Skin of body (tissue), 1 donor: ENCODE measurements at regions not wholly inside any gene's neighbourhood (a gene's known extent, or its start where the extent isn't known, plus 50 kb on each side); places are given as distances from the start of the nearest gene placed in this dataset.
A peak's percentile ranks its signal among the peaks of the same experiment; 100 is the strongest.
"Not testable (repeated sequence)": the region's sequence is repeated elsewhere in the genome, so short reads cannot be mapped to it uniquely, and the experiment has no call there.

Experiments
- DNase-seq: peaks from one replicate; lab custom pipeline; 2025; lab: John Stamatoyannopoulos, UW

DNA sequence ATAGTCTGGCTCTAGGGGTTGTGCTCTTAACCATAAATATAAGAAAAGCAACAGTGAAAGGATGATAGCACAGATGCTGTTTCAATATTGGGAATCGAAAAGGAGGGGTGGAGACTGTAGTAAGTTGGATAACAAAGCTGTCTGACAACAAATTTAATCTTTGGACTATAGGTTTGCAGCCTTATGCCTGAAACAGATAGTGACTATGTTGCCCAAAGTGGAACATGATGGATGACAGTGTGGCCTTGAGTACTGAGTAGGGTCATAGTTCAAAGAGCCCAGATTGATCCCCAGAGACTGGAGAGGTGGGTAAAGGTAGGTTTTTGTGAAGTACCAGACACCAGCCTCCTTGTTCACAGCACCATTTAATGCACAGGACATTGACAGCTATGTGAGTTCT is 144.0 kb upstream of the PALMD start:
- no peak for DNase-seq

DNA sequence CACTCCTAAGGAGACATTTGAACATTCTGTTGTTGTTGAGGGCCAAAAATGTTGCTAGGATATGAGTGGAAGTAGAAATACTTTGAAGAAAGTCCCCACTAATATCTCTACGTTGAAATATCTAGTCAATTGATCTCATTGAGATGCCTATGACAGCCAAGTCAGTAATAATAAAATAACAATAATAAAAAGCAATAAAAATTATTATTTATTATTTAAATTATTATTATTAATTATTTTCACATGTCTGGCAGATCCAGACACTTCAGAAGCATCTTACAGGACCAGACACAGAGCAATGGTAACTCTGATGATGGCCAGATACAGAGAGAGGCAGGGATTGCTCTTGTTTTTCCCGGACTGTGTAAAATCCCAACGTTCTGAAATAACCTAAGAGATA is 143.5 kb upstream of the PALMD start:
- DNase-seq = no peak

DNA sequence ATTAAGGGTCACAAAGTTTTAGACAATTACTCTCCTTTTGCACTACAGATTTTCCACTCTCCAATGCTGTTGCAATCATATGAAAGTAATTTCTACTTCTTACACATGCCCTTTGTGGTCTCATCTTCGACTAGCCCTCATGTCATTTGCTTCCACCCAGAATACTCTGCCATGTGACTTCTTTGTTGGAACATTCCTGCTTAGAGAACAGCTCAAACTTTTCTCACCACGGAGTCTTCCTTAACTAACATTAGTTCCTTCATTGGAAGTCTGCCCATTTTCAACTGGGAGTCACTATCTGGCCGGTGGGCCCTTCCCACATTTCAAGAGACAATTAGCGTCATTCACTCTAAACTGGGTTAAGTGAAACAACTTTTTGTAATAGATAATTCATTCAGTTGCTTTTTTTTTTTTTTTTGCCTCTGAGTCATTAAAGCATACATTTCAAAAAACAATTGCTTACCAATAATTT is 142.6 kb upstream of the PALMD start:
- DNase-seq = peak; percentile 5

DNA sequence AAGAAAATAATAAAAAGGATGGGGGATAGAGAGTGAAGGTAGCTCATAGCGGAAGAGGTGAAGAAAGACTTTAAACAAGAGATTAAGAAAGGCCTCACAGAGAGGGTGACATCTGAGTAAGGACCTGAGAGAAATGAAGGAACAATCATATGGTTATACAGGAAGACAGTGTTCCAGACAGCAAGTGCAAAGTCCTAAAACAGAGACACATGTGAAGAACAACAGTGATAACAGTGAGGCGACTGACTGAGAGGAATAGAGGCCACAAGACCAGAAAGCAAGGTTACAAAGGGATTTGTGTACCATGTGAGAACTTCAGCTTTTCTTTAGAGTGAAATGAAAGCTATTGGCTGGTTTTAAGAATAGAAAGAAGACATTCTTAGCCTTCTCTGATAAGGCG is 141.6 kb upstream of the PALMD start:
- no peak for DNase-seq

DNA sequence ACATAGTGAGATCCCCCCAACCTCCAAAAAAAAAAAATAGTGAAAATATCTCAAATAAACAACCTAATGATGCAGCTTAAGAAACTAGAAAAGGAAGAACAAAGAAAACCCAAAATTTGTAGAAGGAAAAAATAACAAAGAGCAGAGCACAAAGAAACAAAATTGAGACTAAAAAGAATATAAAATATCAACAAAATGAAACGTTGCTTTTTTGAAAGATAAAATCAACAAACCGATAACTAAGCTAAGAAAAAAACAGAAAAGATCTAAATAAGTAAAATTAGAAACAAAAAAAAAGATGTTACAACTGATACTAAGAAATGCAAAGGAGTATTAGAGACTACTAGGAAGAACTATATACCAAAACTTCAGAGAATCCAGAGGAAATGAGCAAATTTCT is 139.3 kb upstream of the PALMD start:
- DNase-seq = no peak

DNA sequence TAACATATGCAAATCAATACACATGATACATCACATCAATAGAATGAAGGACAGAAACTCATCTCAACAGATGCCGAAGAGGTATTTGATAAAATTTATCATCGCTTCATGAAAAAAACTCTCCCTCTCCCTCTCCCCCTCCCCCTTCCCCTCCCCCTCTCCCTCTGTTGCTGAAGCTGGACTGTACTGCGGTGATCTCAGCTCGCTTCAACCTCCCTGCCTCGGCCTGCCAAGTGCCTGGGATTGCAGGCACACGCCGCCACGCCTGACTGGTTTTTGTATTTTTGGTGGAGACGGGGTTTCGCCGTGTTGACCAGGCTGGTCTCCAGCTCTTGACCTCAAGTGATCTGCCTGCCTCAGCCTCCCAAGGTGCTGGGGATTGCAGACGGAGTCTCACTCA is 138.5 kb upstream of the PALMD start:
- DNase-seq = not testable (repeated sequence)

DNA sequence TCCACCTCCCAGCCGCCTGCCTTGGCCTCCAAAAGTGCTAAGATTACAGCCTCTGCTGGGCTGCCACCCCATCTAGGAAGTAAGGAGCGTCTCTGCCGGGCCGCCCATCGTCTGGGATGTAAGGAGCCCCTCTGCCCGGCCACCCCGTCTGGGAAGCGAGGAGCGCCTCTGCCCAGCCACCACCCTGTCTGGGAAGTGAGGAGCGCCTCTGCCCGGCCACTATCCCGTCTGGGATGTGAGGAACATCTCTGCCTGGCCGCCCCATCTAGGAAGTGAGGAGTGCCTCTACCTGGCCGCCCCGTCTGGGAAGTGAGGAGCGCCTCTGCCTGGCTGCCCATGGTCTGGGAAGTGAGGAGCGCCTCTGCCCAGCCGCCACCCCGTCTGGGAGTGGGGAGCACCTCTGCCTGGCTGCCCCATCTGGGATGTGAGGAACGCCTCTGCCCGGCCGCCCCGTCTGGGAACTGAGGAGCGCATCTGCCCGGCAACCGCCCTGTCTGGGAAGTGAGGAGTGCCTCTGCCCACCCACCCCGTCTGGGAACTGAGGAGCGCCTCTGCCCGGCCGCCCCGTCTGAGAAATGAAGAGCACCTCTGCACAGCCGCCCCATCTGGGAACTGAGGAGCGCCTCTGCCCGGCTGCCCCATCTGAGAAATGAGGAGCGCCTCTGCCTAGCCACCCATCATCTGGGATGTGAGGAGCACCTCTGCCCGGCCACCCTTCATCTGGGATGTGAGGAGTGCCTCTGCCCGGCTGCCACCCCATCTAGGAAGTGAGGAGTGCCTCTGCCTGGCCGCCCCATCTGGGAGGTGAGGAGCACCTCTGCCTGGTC is 137.8 kb upstream of the PALMD start:
- no peak for DNase-seq

DNA sequence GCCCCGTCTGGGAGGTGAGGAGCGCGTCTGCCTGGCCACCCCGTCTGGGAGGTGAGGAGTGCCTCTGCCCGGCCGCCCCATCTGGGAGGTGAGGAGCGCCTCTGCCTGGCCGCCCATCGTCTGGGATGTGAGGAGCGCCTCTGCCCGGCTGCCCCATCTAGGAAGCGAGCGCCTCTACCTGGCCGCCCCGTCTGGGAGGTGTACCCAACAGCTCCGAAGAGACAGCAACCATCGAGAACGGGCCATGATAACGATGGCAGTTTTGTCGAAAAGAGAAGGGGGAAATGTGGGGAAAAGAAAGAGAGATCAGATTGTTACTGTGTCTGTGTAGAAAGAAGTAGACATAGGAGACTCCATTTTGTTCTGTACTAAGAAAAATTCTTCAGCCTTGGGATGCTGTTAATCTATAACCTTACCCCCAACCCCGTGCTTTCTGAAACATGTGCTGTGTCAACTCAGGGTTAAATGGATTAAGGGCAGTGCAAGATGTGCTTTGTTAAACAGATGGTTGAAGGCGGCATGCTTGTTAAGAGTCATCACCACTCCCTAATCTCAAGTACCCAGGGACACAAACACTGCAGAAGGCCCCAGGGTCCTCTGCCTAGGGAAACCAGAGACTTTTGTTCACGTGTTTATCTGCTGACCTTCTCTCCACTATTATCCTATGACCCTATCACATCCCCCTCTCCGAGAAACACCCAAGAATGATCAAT is 137.0 kb upstream of the PALMD start:
- DNase-seq = not testable (repeated sequence)

DNA sequence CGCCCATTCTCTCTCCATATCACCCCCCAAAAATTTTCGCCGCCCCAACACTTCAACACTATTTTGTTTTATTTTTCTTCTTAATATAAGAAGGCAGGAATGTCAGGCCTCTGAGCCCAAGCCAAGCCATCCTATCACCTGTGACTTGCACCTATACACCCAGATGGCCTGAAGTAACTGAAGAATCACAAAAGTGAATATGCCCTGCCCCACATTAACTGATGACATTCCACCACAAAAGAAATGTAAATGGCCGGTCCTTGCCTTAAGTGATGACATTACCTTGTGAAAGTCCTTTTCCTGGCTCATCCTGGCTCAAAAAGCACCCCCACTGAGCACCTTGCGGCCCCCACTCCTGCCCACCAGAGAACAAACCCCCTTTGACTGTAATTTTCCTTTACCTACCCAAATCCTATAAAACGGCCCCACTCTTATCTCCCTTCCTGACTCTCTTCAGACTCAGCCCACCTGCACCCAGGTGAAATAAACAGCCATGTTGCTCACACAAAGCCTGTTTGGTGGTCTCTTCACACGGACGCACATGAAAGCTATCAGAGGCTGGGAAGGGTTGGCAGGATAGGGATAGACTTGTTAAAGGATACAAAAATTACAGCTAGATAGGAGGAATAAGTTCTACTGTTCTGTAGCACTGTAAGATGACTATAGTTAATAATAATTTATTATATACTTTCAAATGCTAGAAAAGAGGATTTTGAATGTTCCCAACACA is 130.9 kb upstream of the PALMD start:
- DNase-seq = not testable (repeated sequence)

DNA sequence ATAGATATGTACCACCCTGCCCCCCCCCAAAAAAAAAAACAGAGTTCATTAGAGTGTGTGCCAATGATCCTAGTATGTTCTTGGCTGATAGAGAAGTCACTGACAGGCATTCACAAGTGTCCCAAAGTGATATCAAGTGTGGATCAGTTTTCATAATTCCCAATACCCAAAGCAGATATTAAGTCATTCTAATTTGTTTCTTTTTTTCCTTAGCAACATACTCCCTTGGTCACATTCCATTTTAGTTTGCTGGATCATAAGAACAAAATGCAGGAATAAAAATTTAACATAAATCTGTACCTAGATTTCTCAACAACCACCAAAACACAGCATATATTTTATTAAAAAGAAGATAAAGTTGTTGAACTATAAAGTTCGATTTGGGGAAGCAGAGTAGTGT is 129.8 kb upstream of the PALMD start:
- DNase-seq = no peak

DNA sequence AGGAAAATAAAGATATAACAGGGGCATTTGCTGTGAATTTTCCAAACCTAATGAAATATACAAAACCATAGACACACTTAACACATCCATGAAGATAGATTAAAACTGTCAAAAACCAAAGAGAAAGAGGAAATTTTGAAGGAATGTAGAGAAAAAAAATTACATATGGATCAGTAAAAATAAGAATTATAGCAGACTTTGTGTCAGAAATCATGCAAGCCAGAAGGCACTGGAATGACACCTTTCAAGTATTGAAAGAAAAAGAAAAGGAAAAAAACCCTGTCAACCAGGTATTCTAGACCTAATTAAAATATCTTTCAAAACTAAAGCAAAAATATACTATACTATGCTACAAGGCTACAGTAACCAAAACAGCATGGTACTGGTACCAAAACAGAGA is 125.8 kb upstream of the PALMD start:
- no peak for DNase-seq

DNA sequence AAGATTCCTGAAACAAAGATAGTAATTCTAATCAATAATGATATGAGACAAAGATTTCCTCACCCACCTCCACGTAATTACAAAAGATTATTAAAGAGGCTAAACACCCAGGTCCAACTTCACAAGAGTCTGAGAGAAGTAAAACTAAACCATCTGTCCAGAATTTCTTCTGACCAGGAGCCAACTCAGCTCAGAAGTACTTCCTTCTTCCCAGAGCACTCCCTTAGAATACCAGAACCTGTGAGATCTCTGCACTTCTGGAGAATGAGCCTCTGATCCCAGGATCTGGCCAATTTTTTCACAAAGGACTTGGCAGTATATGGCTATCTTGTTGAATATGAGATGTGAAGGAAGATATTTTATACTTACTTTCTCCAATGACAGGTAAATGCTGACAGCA is 120.6 kb upstream of the PALMD start:
- DNase-seq = no peak

DNA sequence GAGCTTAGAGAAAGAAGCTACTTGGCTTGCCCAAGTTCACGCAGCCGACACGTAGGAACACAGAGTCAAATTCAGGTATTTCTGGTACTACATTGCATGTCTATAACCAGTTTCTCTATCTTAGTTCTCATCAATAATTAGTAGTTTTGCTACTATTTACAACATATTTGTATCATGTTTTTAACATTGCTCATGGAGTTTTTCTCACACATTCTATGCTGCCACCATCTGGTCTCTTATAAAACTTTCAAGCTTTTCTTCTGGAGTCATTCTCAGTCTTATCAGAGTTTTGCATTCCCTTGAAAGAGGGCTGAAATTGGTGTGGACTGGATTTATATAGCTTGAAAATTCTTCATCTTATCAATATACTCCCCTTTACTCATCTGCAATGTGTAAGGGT is 118.8 kb upstream of the PALMD start:
- peak; percentile 34 for DNase-seq

DNA sequence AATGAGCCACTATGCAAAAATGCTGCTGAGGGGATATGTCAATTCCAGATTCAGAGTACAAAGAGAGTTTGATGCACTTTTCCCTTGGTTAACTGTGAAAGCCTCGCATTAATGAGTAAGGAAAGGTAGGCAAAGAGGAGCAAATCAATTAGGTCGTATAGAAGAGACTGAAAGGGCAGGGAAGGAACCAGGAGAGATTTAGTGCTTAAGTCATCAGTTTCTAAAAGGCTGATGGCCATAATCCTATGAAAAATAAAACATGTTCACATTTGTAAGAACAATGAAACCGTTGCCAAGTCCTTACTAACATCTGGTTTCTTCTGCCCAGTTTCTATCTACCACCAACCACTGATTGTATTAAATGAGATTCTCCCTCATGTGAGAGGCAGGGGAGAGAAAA is 118.4 kb upstream of the PALMD start:
- DNase-seq = no peak

DNA sequence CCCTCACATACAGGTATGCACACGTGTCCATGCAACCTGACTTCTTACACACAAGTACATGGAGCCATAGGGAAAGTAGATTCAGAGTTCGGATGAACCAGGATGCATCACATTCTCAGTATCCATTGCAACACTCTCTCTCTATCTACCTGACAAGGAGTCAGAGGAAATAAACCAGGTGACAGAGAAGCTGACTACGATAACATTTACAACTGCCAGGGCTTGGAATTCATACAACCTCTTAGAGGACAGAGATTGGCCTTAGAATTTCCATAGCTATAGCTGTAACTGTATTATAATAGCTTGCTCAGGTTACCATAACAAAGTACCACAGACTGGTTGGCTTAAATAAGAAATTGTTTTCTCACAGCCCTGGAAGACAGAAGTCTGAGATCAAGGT is 116.9 kb upstream of the PALMD start:
- no peak for DNase-seq

DNA sequence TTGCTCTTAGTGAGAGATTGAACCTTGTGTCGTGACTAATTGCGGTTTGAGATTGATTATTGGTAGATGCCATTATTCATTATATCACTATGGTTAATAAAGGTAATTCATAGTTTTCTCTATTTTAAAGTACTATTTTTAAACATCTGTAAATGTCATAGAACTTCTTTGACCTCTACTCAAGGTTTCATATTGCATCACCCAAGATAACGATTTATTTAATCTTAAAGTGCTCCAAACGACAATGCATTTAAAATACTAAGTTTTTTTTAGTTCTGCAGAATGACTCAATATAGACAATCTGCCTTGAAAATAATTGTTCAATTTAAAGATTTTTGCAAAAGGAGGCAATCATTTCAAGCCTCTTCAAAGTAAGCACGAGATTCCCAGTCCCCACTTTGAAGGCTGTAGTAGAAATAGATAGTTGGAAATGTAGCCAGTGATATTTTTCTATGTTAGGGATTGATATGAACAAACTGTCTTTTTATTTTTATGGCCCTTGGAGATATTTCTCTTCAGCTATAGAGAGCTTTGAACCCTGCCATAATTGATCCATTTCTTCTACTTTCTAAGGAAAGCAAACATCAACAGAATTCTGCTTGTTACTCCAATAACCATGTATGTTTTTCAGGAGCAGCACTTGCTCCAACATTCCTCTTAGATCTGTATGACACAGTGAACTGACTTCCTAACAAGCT is 114.2 kb upstream of the PALMD start:
- DNase-seq = no peak

DNA sequence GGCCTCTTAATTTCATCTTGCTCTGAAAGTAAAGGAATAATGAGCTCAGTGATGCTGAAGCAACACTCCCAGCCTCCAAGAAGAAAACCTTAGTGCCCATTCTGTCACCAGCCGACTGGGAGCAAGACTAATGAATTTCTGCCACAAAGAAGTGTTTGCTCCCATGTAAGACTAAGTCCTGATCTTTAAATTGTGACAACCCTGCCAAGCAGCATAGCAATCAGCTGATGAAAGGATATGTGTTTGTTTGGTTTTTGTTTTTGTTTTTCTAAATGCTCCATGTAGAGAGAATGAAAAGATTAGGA is 113.7 kb upstream of the PALMD start:
- no peak for DNase-seq

DNA sequence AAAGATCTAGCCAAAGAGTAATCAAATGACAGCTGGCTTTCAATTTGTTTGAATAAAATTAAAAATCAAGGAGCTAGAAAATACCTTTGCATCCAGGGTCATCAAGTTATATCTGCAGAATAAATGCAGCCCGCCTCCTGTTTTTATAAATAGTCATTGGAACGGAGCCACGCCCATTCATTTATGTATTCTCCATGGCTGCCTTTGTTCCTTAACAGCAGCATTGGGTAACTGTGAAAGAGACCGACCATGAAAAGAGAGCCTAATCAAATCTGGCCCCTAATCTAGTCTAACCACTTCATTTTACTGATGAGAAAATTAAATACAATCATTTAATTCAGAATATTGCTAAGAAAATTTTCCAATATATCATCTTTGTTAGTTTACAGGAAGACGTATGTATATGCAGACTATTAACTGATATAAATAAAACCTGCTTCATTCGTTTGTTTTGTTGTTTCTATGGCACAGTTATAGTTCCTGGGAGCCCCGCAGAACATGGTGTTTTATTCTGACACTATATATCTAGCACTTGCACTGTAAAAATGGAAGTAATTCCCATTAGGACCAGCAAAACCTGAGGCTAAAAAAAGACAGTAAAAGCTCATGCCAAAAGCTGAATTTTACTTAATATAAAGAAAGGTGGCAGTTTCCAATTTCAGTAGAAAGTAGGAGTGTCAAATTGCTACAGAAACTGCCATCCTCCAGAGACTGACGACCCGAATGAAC is 111.8 kb upstream of the PALMD start:
- DNase-seq = no peak

DNA sequence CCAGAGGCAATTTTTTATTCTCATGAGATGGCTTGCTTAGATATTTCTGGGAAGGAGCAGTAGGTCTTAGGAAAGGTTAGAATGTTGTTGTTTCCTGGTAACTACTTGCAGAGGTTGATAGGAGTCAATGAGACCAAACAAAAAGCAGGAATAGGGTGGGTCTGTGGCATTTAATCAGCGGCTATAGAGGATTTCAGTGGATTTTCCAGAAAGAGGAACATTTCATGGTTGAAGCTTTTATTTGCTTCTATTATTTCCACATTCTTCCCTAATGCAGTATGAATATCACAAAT is 111.3 kb upstream of the PALMD start:
- DNase-seq = peak; percentile 14

DNA sequence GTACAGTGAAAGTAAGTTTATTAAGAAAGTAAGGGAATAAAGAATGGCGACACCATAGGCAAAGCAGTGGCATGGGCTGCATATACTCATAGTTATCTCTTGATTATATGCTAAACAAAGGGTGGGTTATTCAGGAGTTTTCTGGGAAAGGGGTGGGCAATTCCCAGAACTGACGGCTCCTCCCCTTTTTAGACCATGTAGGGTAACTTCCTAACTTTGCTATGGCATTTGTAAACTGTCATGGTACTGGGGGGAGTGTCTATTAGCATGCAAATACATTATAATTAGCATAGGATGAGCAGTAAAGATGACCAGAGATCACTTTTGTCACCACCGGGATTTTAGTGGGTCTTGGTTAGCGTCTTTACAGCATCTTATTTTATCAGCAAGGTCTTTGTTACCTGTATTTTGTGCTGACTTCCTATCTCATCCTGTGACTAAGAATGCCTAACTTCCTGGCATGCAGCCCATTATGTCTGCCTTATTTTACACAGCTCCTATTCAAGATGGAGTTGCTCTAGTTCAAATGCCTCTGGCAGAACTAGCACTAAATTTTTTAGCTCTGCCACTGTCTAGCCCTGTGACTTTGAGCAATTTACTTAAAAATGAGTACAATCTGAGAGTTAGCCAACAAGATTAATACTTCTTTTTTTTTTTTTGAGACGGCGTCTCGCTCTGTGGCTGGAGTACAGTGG is 110.3 kb upstream of the PALMD start:
- no peak for DNase-seq
